AML-193 (cell line): ENCODE measurements at regions not wholly inside any gene's neighbourhood (a gene's known extent, or its start where the extent isn't known, plus 50 kb on each side); places are given as distances from the start of the nearest gene placed in this dataset.

Source experiments
- DNase-seq, 2 experiments: peaks; one replicate each; lab custom pipeline; 2025; lab: John Stamatoyannopoulos, UW

DNA sequence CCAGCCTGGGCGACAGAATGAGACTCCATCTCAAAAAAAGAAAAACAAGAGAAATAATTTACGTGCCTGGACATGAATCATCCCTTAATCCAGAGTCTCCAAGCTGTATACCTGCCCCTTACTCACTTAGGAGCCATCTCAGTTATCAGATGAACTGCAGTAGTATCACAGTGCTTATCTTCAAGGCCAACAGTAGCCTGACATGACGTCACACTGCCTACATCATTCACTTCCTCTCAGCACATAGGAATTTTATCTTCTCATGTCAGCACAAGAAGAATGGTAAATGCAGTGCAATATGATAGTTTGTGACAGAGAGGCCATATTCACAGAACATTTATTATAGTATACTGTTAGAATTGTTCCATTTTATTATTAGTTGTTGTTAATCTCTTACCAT lies 216.6 kb downstream of the SS18 start:
- no peak for DNase-seq

DNA sequence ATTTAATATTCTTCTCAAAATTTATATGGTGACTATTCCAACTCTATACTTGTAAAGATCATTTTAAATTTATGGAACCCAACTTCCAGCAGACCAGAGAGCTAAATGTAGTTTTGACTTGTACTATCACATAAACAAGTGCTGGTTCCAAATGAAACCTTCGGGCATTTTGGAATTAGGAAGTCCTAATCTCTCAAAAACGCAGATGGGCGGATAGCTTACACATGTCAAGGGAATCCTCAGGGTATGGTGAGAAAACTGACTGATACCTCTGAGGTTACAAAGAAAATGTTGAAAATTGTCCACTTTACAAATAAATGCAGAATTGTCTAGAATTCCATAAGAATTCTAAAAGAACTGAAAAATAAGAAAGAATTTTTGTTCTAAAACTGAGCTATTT lies 224.1 kb downstream of the SS18 start:
- DNase-seq = no peak

DNA sequence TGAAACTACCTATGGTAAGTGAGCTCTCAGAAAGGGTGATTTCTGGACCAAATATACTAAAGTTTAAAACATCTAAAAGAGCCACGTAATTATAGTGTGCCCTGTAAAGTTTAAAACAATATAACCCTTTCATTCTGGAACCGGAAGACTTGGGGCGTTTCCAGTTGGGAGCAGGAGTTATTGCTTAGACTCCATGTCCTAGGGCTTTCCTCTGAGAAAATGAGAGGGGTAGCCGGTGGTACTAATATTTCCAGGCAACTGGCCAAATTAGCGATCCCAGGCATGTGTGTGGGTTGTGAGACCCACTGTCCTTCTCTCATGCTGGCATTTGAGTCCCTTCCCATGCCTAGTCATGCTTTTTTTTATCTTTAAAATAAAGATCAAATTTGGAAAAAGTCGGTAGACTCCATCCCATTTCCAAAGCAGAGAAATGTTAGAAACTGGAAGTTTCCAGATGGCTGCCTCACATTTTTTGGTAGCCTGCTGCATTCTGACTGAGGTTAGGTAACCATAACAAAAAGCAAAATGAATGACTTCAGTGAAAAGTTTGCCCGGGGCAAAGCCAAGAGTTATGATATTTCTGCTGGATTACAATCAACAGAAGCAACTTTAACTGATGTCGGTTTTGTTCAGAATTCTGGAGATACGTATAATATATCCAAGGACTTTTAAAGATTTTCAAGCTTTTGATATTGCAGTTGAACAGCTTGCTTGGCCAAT lies 227.4 kb downstream of the SS18 start:
- DNase-seq = no peak

GRCh38 chr18:25853691-25854433 lies 236.6 kb downstream of the SS18 start:
- no peak for DNase-seq

DNA sequence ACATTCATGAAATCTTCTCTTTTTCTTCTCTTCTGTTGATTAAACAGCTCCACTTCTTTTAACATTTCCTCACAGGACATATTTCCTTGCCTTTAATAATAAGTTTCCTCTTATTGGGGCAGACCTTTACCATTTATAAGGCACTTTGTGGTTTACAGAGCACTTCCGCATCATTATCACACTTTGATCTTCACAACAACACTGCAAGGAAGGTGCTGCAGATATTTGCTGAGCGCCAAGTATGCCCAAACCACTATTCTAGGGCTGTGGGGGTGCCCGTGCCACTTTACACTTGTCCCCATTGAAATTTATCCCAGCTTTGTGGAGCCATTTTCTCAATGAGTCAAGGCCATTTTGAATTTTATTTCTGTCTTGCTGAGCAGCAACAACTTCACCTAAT lies 246.6 kb downstream of the SS18 start:
- no peak for DNase-seq

GRCh38 chr18:25842665-25843064 lies 247.7 kb downstream of the SS18 start:
- no peak for DNase-seq

- no peak for DNase-seq
Observed at GRCh38 chr18:25834061-25834460, 256.4 kb downstream of the SS18 start.

GRCh38 chr18:25832001-25832604 lies 258.3 kb downstream of the SS18 start:
- DNase-seq = peak; percentile 7 to 17

- no peak for DNase-seq
Observed at GRCh38 chr18:25831301-25831701, 259.1 kb downstream of the SS18 start.

DNA sequence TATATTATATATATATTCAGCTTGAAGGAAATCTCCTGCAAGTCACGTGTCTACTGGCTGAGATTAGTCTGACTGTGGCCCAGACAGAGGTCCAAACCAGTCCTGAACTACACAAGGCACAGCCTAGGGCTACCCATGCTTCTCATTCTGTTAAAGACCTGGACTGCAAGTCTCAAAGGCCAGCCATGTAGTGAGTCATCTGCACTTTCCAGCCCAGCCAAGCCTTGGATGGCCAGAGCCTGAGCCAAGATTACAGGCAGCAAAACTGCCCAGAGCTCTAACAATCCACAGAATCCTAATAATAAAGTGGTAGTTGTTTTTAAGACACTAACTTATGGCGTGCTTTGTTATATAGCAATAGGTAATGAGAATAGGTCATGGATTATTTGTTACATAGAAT lies 259.6 kb downstream of the SS18 start:
- DNase-seq = no peak

DNA sequence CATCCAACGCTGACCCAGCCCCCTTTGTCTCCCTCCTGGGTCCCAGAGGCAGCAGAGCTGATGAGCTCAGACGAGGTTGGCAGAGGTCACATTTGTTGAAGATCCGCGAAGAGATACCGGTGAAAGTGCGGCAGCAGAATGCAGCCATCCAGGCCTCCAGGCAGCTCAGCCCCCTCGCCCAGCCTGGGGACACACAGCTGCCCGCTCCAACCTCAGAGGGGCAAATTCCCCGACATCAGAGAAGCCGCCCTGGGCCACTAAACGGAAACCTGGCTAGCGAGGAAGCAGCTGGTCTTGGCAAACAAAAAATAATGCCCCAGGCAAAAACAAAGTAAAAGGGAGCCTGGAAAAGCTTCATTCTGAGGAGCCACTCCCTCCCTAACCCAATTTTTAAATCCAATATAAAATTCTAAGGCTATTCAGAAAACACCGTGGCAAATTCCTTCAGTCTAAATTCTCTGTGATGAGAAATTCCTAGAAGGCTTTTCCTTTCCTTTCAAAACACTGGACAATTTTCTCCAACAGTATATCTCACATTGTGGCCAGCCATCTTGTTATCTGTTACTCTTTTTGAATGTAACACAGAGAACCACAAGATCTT lies 262.4 kb downstream of the SS18 start:
- no peak for DNase-seq

- DNase-seq = no peak
Observed at GRCh38 chr18:25827228-25827627, 263.2 kb downstream of the SS18 start.

DNA sequence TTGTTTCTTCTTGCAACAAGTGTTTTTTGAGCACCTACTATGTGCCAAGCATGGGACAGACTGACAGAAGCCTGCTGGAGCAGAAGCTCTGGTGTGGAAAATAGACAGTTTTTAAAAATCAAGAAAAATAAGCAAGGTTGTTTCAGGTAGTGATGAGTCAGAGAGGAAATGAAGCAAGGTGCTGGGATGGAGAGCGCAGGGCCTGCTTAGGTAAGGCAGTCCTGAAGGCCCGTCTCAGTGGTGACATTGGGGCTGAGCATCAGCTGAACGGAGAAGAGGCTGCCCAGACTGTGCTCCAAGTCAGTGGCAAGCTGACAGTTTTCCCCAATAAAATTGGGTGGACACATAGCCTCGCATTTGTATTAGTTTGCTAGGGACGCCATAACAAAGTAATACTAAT lies 263.6 kb downstream of the SS18 start:
- DNase-seq = no peak

- DNase-seq = no peak
Observed at GRCh38 chr18:25825979-25826776, 264.2 kb downstream of the SS18 start.

GRCh38 chr18:25825056-25825455 lies 265.4 kb downstream of the SS18 start:
- no peak for DNase-seq

GRCh38 chr18:25819746-25820363 lies 270.6 kb downstream of the SS18 start:
- DNase-seq = no peak

GRCh38 chr18:25818505-25818904 lies 271.9 kb downstream of the SS18 start:
- no peak for DNase-seq

DNA sequence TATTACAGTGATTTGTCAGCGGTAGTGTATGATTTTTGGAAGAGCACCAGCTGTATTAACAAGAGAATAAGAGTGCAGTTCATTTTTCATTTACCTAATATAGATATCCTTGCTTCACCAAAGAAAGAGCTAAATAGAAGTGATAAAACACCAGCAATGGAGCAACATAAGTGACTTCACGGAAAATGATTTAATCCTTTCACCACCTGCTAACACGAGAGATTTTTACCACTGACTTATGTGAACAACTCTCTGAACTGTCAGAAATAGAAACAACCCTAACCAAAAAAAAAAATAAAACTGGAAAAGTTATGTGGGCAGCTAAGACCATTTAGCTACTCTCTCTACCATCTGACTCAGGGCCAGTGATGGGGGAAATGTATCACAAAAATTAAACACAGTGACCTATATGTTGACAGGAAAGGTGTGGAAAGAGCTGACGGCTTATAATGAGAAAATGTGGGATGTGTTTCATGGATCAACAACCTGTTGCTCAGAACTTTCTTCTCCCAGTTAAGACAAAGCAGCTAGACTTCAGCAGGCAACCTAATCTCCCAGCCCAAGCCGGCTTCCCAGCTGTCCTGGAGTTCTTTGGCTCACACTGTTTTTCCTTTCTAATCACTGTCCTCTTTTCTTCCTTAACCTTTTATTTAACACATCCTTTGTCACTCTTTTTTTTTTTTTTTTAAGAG lies 272.7 kb downstream of the SS18 start:
- no peak for DNase-seq

GRCh38 chr18:25815659-25816058 lies 274.8 kb downstream of the SS18 start:
- no peak for DNase-seq

GRCh38 chr18:25814841-25815458 lies 275.5 kb downstream of the SS18 start:
- no peak for DNase-seq

- DNase-seq = no peak
Observed at GRCh38 chr18:25813110-25813509, 277.3 kb downstream of the SS18 start.
